SK-N-MC (cell line): ENCODE measurements at regions not wholly inside any gene's neighbourhood (a gene's known extent, or its start where the extent isn't known, plus 50 kb on each side); places are given as distances from the start of the nearest gene placed in this dataset.

Experiments used
- EZH2 ChIP-seq: fragments of 200-600 bp; sonication (generic); IDR thresholded peaks from one replicate; pipeline ENCODE4 v1.6.1; 2017; ENCODE audit warnings: antibody characterized with exemption
- FOXP2 ChIP-seq: optimal IDR thresholded peaks from 2 replicates; pipeline ENCODE3; 2011; ENCODE audit warnings: mild to moderate bottlenecking, moderate library complexity; ENCODE audit not compliant: insufficient read depth; ENCODE audit errors: extremely low read length, control extremely low read depth
- POLR2AphosphoS5 ChIP-seq: IDR thresholded peaks from 2 replicates; pipeline ENCODE4 v1.6.1; 2012; ENCODE audit warnings: mild to moderate bottlenecking, low read depth, low read length, borderline replicate concordance

- TF ChIP-seq POLR2AphosphoS5 (no peak), EZH2 (no peak), FOXP2 (no peak)
Observed at GRCh38 chr15:26280281-26280680, 417.2 kb upstream of the ATP10A start.
